HepG2 (cell line): ENCODE measurements at regions not wholly inside any gene's neighbourhood (a gene's known extent, or its start where the extent isn't known, plus 50 kb on each side); places are given as distances from the start of the nearest gene placed in this dataset.

Source experiments
- ATAC-seq: fragments of 200-7000 bp; cut with Tn5 transposase; 3 replicates; pipeline ENCODE4 v1.9.1; 2020; ENCODE audit warnings: mild to moderate bottlenecking, moderate library complexity
- BruUV-seq: library from RNA; stranded (reverse); fragments of 400-500 nt; replicated peaks from 2 replicates; lab custom pipeline; 2021; lab: Mats Ljungman, UMichigan
- CTCF ChIA-PET: fragments of 300-600 bp; formaldehyde crosslinking; extraction: SDS; loops from one replicate; lab custom pipeline; 2021; ENCODE audit warnings: low total read pairs, inconsistent platforms, low intra/inter-chr PET ratio; lab: Yijun Ruan, JAX
- POLR2A ChIA-PET: fragments of 350-600 bp; sonication (Branson Sonifier 250); formaldehyde crosslinking; loops from one replicate; lab custom pipeline; 2020; ENCODE audit warnings: antibody characterized with exemption, inconsistent platforms; lab: Yijun Ruan, JAX
- DNase-seq: peaks from one replicate; pipeline ENCODE4 v3.0.0-alpha.2; 2015; ENCODE audit warnings: low spot score
- FAIRE-seq: peaks from 3 replicates; lab custom pipeline; 2011; peaks lifted over from hg19 to GRCh38; lab: Jason Lieb, UNC
- H2AFZ ChIP-seq: one replicate; pipeline ENCODE4 v1.6.1; 2011; ENCODE audit warnings: low read length, inconsistent platforms
- H3K27ac ChIP-seq: fragments of 300-600 bp; 3 replicates; pipeline ENCODE4 v1.8.0; 2011; ENCODE audit warnings: mixed run types, mild to moderate bottlenecking, mixed read lengths, low read length, inconsistent platforms; ENCODE audit not compliant: insufficient read depth; ENCODE audit errors: extremely low read length
- H3K27me3 ChIP-seq, 2 experiments: fragments of 200-600 bp in 1 of 2; 2 replicates in 1 of 2; 3 replicates in 1 of 2; pipeline versions ENCODE4 v1.6.0 to v1.8.0; 2011; ENCODE audit warnings: low read length in 2 of 2, mild to moderate bottlenecking in 2 of 2, moderate library complexity in 2 of 2, inconsistent platforms in 1 of 2; ENCODE audit not compliant: insufficient read depth in 2 of 2, control insufficient read depth in 1 of 2
- H3K36me3 ChIP-seq, 2 experiments: fragments of 200-600 bp in 1 of 2; replicated peaks in 1 of 2; 2 replicates in 1 of 2; 3 replicates in 1 of 2; pipeline versions ENCODE4 v1.5.1 to v1.8.0; 2011; ENCODE audit warnings: low read length in 2 of 2, inconsistent platforms in 1 of 2; ENCODE audit not compliant: insufficient read depth in 2 of 2, control insufficient read depth in 1 of 2
- H3K4me1 ChIP-seq: 2 replicates; pipeline ENCODE4 v1.5.1; 2012; ENCODE audit warnings: low read length, inconsistent platforms; ENCODE audit not compliant: insufficient read depth
- H3K4me2 ChIP-seq: 2 replicates; pipeline ENCODE4 v1.6.0; 2011; ENCODE audit warnings: low read depth, low read length, inconsistent platforms
- H3K4me3 ChIP-seq, 3 experiments: fragments of 200-600 bp in 1 of 3; sonication (generic), shearing (Covaris generic) in 1 of 3; replicated peaks in 1 of 3; 2 replicates each; pipeline ENCODE4 v1.5.1; 2011 to 2016; ENCODE audit warnings: low read length in 3 of 3, inconsistent platforms in 2 of 3, low read depth in 2 of 3, mild to moderate bottlenecking in 2 of 3, control low read depth in 1 of 3, mixed read lengths in 1 of 3; ENCODE audit not compliant: insufficient read depth in 1 of 3
- H3K79me2 ChIP-seq: one replicate; pipeline ENCODE4 v1.6.1; 2011; ENCODE audit warnings: low read length, inconsistent platforms; ENCODE audit not compliant: insufficient read depth
- H3K9ac ChIP-seq: 2 replicates; pipeline ENCODE4 v1.6.0; 2011; ENCODE audit warnings: mild to moderate bottlenecking, low read depth, low read length, inconsistent platforms; ENCODE audit not compliant: insufficient read depth
- H3K9me3 ChIP-seq: 2 replicates; pipeline ENCODE4 v1.5.1; 2012; ENCODE audit warnings: mild to moderate bottlenecking, low read length
- H4K20me1 ChIP-seq: 2 replicates; pipeline ENCODE4 v1.6.0; 2011; ENCODE audit warnings: inconsistent platforms, mild to moderate bottlenecking, low read length, moderate library complexity; ENCODE audit not compliant: insufficient read depth
- STAT6 ChIP-seq: sonication (generic); formaldehyde crosslinking; IDR thresholded peaks from 2 replicates; pipeline ENCODE4 v1.4.0; 2020; ENCODE audit warnings: missing genetic modification reagents, mild to moderate bottlenecking, borderline replicate concordance
- TCF7 ChIP-seq: sonication (generic); IDR thresholded peaks from 2 replicates; pipeline ENCODE4 v1.6.1; 2016; ENCODE audit warnings: antibody characterized with exemption, low read depth
- ZNF652 ChIP-seq: IDR thresholded peaks from 2 replicates; pipeline ENCODE4 v1.6.1; 2016; ENCODE audit warnings: low read depth, borderline replicate concordance
- WGBS: methylation state at CpG from one replicate; pipeline ENCODE4 v1.1.6; 2017; ENCODE audit warnings: low lambda C conversion rate; 5-methylcytosine and 5-hydroxymethylcytosine counted together
- in situ Hi-C: cut with HindIII; loops from 2 replicates; pipeline ENCODE4 v1.10.0; 2017; ENCODE audit warnings: low pct_unique_long_range_greater_than_20kb; ENCODE audit not compliant: extremely low pct_ligation_motif_present
- intact Hi-C: fragments of 100-400 bp; cut with micrococcal nuclease; formaldehyde crosslinking; loops from one replicate; pipeline ENCODE4 v1.10.0; 2022; ENCODE audit not compliant: unreplicated experiment
- TF ChIP-seq, protein P1 (sequence below): IDR thresholded peaks from 2 replicates; pipeline ENCODE4 v1.6.1; 2018; ENCODE audit warnings: missing genetic modification reagents
- TF ChIP-seq, protein P2 (sequence below): fragments of 450-650 bp; IDR thresholded peaks from 2 replicates; pipeline ENCODE4 v1.6.1; 2016

- no peak for DNase-seq
- H3K27me3 ChIP-seq, result no peaks in the 10 kb centered on the region
- peak; percentile 83 for TF ChIP-seq ZNF652
- TF ChIP-seq, protein P1, sequence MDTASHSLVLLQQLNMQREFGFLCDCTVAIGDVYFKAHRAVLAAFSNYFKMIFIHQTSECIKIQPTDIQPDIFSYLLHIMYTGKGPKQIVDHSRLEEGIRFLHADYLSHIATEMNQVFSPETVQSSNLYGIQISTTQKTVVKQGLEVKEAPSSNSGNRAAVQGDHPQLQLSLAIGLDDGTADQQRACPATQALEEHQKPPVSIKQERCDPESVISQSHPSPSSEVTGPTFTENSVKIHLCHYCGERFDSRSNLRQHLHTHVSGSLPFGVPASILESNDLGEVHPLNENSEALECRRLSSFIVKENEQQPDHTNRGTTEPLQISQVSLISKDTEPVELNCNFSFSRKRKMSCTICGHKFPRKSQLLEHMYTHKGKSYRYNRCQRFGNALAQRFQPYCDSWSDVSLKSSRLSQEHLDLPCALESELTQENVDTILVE (CRISPR knock-in tag), result no peak
- TF ChIP-seq, all 625 proteins: peak for 1
- WGBS, result 2% methylated on average over 5 of the region's 5 CpGs
- Histone ChIP-seq H4K20me1 (no peaks in the 10 kb centered on the region), H3K79me2 (no peaks in the 10 kb centered on the region), H3K9me3 (no peaks in the 10 kb centered on the region), H2AFZ (no peak overlapping the region), H3K36me3 (no peaks in the 10 kb centered on the region), H3K4me3 (no peak overlapping the region), H3K27ac (no peak overlapping the region), H3K4me2 (no peak overlapping the region), H3K9ac (no peak overlapping the region), H3K4me1 (no peaks in the 10 kb centered on the region)
- no peak for ATAC-seq
- intact Hi-C loops, result no loop called here
- POLR2A ChIA-PET, result no interaction called here
- no peak for FAIRE-seq
- CTCF ChIA-PET, result no interaction called here
- in situ Hi-C loops, result no loop called here
- BruUV-seq, result no TSS peak
Observed at GRCh38 chr6:139981768-139982181, 607.3 kb upstream of the CITED2 start.

DNA sequence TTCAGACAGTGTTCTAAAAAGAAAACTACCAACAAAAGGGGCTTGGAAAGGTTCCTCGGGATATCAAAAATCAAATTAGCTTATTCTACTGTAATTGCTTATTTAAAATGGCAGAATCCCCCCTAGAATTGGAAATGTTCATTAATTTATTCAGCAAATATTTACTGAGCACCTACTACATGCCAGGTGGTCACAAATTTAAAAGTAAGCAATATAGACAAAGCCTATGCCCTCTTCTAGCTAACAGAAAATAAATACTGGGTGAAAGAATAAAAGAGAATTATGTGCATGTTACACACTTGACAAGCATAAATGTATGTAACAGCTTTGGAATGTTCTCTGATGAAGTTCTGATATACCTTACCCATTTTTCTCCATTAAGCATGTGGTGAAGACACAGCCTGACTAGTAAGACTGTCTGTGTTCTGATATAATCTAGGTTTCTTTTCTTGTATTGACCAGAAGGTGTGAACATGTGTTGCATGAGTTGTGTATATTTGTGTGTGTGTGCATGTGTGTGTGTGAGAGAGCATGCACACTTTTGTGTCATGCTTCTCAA lies 606.7 kb upstream of the CITED2 start:
- Histone ChIP-seq H3K79me2 (no peaks in the 10 kb centered on the region), H3K36me3 (no peaks in the 10 kb centered on the region), H3K4me3 (no peak overlapping the region), H3K27me3 (no peaks in the 10 kb centered on the region), H3K9ac (no peak overlapping the region), H3K4me1 (no peaks in the 10 kb centered on the region), H3K9me3 (no peaks in the 10 kb centered on the region), H3K27ac (no peak overlapping the region), H4K20me1 (no peaks in the 10 kb centered on the region), H3K4me2 (no peak overlapping the region), H2AFZ (no peak overlapping the region)
- CTCF ChIA-PET, result no interaction called here
- DNase-seq (no peak), FAIRE-seq (no peak), ATAC-seq (no peak)
- intact Hi-C loops (no loop called here), in situ Hi-C loops (no loop called here)
- WGBS, result 67% methylated on average over 1 of the region's 1 CpG
- POLR2A ChIA-PET, result no interaction called here
- BruUV-seq, result no TSS peak
- TF ChIP-seq TCF7, result no peak
- no peak for TF ChIP-seq STAT6 (CRISPR knock-in tag)
- TF ChIP-seq, protein P2, sequence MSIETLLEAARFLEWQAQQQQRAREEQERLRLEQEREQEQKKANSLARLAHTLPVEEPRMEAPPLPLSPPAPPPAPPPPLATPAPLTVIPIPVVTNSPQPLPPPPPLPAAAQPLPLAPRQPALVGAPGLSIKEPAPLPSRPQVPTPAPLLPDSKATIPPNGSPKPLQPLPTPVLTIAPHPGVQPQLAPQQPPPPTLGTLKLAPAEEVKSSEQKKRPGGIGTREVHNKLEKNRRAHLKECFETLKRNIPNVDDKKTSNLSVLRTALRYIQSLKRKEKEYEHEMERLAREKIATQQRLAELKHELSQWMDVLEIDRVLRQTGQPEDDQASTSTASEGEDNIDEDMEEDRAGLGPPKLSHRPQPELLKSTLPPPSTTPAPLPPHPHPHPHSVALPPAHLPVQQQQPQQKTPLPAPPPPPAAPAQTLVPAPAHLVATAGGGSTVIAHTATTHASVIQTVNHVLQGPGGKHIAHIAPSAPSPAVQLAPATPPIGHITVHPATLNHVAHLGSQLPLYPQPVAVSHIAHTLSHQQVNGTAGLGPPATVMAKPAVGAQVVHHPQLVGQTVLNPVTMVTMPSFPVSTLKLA, result peak; percentile 18; the same call in 1 of the 2 replicates
